ENCODE measurements at regions not wholly inside any gene's neighbourhood (a gene's known extent, or its start where the extent isn't known, plus 50 kb on each side); places are given as distances from the start of the nearest gene placed in this dataset.
A peak's percentile ranks its signal among the peaks of the same experiment; 100 is the strongest.
"Not testable (repeated sequence)": the region's sequence is repeated elsewhere in the genome, so short reads cannot be mapped to it uniquely, and the experiment has no call there.

DNA sequence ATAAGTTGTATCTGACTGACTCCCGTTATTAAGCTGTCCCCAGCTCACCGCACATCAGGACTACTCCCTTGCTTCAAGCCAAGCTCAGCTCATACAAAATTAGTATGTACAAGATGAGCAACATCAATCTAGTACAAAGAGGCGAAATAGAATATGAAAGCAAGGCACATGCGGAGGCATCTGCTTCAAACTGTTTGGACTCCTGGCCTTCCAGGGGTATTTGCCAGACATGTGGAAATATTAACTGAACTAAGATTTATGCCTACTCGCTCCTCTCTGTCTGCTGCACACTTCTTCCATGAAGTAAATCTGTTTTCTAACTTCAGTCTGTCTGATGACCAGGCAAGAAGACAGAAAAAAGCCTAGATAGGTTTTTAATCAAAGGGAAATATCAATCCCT, 499.8 kb downstream of the PID1 start:
- DNase-seq (ENCODE audit: low read depth in 4 of 6, low spot score in 6 of 6) = no peak

DNA sequence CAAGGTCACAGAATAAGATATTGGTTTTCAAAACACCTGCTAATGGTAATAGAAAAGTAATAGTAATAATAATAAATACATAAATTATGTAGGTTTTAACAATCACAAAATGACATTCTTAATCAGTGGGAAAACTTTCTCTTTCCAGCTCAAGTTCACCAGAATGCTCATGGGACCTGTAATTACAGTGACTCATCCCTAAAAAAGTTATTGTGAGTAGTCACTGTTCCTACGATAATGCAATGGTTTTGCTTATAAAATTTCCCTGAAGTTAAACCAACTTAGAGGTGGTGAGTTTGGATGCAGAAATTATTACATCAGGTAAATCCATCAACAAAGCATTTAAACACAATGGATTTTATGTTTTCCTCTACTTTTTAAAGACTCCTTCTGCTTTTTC, 502.3 kb downstream of the PID1 start:
- no CpG with 5 or more reads among the region's 1 CpG for WGBS (ENCODE audit: insufficient coverage)
- Histone ChIP-seq H3K4me1 (ENCODE audit: control insufficient read depth, insufficient read depth, low read length) (no peaks in the 10 kb centered on the region), H3K27me3 (ENCODE audit: control insufficient read depth, insufficient read depth, low read length) (no peaks in the 10 kb centered on the region), H3K9me3 (ENCODE audit: control insufficient read depth, insufficient read depth, low read length) (no peaks in the 10 kb centered on the region), H3K36me3 (ENCODE audit: control insufficient read depth, insufficient read depth, low read length) (no peaks in the 10 kb centered on the region), H3K4me3 (ENCODE audit: low read depth, low read length) (no peak overlapping the region), H3K27ac (ENCODE audit: low read depth, low read length) (no peak overlapping the region)
- no peak for DNase-seq (ENCODE audit: low read depth in 4 of 6, low spot score in 6 of 6)

More for the DNA sequence above, 499.8 kb downstream of the PID1 start:
- H3K9me3 ChIP-seq (ENCODE audit: control insufficient read depth, insufficient read depth, low read length) = no peaks in the 10 kb centered on the region
- H3K27me3 ChIP-seq (ENCODE audit: control insufficient read depth, insufficient read depth, low read length) = no peaks in the 10 kb centered on the region
- H3K4me1 ChIP-seq (ENCODE audit: control insufficient read depth, insufficient read depth, low read length) = no peaks in the 10 kb centered on the region
- H3K36me3 ChIP-seq (ENCODE audit: control insufficient read depth, insufficient read depth, low read length) = no peaks in the 10 kb centered on the region
- WGBS (ENCODE audit: insufficient coverage) = 80% methylated on average over 1 of the region's 5 CpGs
- no peak overlapping the region for H3K4me3 ChIP-seq (ENCODE audit: low read depth, low read length)
- no peak overlapping the region for H3K27ac ChIP-seq (ENCODE audit: low read depth, low read length)

DNA sequence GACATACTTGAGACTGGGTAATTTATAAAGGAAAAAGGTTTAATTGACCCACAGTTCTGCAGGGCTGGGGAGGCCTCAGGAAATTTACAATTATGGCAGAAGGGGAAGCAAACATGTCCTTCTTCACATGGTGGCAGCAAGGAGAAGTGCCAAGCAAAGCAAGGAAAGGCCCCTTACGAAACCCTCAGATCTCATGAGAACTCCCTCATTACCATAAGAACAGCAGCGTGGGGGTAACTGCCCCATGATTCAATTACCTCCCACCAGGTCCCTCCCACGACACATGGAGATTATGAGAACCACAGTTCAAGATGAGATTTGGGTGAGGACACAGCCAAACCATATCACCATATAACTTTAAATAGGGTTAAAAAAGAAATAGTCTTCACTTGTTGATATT, 502.9 kb downstream of the PID1 start:
- not testable (repeated sequence) for H3K9me3 ChIP-seq (ENCODE audit: control insufficient read depth, insufficient read depth, low read length); H3K36me3 ChIP-seq (ENCODE audit: control insufficient read depth, insufficient read depth, low read length); H3K4me3 ChIP-seq (ENCODE audit: low read depth, low read length); H3K4me1 ChIP-seq (ENCODE audit: control insufficient read depth, insufficient read depth, low read length); DNase-seq (ENCODE audit: low read depth in 4 of 6, low spot score in 6 of 6); H3K27ac ChIP-seq (ENCODE audit: low read depth, low read length); H3K27me3 ChIP-seq (ENCODE audit: control insufficient read depth, insufficient read depth, low read length)
- WGBS (ENCODE audit: insufficient coverage) = 67% methylated on average over 2 of the region's 3 CpGs

DNA sequence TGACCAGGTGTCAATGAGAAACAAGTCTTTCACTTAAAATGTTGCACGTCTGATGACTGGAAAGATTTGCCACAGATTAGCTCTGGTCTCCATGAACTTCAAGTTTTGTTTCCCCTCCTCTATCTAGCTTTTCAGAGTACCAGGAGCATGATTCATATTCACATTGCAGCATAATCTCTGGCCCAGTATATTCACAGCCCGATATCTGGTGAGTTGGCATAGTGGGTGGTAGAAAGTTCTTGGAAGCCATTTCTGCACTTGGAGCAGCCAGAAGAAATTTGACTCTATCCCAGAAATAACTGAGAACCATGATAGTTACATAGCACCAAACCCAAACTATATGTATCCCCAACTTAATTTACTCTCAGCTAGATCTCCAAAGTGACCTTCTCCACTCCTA, 503.9 kb downstream of the PID1 start:
- WGBS (ENCODE audit: insufficient coverage) = 90% methylated on average over 1 of the region's 2 CpGs
- no peaks in the 10 kb centered on the region for H3K36me3 ChIP-seq (ENCODE audit: control insufficient read depth, insufficient read depth, low read length)
- H3K9me3 ChIP-seq (ENCODE audit: control insufficient read depth, insufficient read depth, low read length) = no peaks in the 10 kb centered on the region
- peak in 1 of 6 donors; percentile 12 for DNase-seq (ENCODE audit: low read depth in 4 of 6, low spot score in 6 of 6)
- no peaks in the 10 kb centered on the region for H3K27me3 ChIP-seq (ENCODE audit: control insufficient read depth, insufficient read depth, low read length)
- no peaks in the 10 kb centered on the region for H3K4me1 ChIP-seq (ENCODE audit: control insufficient read depth, insufficient read depth, low read length)
- no peak overlapping the region for H3K27ac ChIP-seq (ENCODE audit: low read depth, low read length)
- no peak overlapping the region for H3K4me3 ChIP-seq (ENCODE audit: low read depth, low read length)

DNA sequence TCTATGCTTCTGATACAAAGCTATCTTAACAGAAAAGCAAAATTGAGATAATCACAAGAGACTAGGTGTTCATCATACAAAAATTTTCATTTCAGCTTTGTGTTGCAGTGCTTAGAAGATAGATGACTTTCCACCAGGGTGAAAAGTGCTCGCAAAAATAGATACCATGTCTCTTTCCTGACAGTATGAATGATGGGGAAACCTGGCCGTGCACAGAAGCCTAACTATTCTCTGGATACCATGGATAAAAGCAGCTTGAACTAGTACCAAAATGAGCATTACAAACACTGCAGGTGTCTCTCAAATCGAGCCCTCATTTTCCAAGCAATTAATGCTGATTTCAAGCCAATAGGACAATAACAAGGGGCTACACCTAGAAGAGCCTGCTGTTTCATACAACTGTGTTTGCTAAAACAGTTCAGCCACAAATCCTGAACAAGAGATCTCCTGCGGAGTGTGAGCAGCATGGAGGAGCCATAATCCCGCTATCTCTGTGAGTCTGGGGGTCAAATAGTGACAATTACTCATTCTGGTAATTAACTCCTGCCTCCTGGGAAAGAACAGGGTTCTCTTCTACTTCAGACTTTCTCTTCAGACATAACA, 507.6 kb downstream of the PID1 start:
- H3K27me3 ChIP-seq (ENCODE audit: control insufficient read depth, insufficient read depth, low read length) = no peaks in the 10 kb centered on the region
- no peaks in the 10 kb centered on the region for H3K36me3 ChIP-seq (ENCODE audit: control insufficient read depth, insufficient read depth, low read length)
- 20% methylated on average over 1 of the region's 5 CpGs for WGBS (ENCODE audit: insufficient coverage)
- peak in 2 of 6 donors; percentile 5 to 84 for DNase-seq (ENCODE audit: low read depth in 4 of 6, low spot score in 6 of 6)
- H3K4me1 ChIP-seq (ENCODE audit: control insufficient read depth, insufficient read depth, low read length) = no peaks in the 10 kb centered on the region
- H3K4me3 ChIP-seq (ENCODE audit: low read depth, low read length) = no peak overlapping the region
- H3K9me3 ChIP-seq (ENCODE audit: control insufficient read depth, insufficient read depth, low read length) = no peaks in the 10 kb centered on the region
- no peak overlapping the region for H3K27ac ChIP-seq (ENCODE audit: low read depth, low read length)

DNA sequence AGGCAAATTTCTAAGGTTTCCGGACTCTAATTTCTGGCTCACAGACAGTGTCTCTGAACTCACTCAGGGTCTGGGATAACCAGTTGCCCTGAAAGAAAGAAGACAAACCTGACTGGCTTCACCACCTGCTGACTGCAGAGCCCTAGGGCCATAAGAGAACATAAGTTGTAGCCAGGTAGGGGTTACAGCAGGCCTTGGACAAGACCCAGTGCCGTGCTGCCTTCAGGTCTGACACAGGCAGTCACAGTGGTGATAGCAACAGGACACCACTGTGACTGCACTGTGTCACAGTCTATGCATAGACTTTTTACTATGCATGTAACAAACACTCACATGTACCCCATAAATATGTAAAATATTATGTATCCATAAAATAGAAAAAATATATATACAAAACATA, 508.5 kb downstream of the PID1 start:
- Histone ChIP-seq H3K9me3 (ENCODE audit: control insufficient read depth, insufficient read depth, low read length) (no peaks in the 10 kb centered on the region), H3K4me1 (ENCODE audit: control insufficient read depth, insufficient read depth, low read length) (no peaks in the 10 kb centered on the region), H3K27ac (ENCODE audit: low read depth, low read length) (no peak overlapping the region), H3K4me3 (ENCODE audit: low read depth, low read length) (no peak overlapping the region), H3K27me3 (ENCODE audit: control insufficient read depth, insufficient read depth, low read length) (no peaks in the 10 kb centered on the region), H3K36me3 (ENCODE audit: control insufficient read depth, insufficient read depth, low read length) (no peaks in the 10 kb centered on the region)
- DNase-seq (ENCODE audit: low read depth in 4 of 6, low spot score in 6 of 6) = no peak
- 66% methylated on average over 2 of the region's 2 CpGs for WGBS (ENCODE audit: insufficient coverage)

DNA sequence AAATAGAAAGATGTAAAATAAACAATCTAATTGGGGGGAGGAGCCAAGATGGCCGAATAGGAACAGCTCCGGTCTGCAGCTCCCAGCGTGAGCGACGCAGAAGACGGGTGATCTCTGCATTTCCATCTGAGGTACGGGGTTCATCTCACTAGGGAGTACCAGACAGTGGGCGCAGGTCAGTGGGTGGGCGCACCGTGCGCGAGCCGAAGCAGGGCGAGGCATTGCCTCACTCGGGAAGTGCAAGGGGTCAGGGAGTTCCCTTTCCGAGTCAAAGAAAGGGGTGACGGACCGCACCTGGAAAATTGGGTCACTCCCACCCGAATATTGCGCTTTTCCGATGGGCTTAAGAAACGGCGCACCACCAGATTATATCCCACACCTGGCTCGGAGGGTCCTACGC, 515.4 kb downstream of the PID1 start:
- not testable (repeated sequence) for DNase-seq (ENCODE audit: low read depth in 4 of 6, low spot score in 6 of 6); H3K9me3 ChIP-seq (ENCODE audit: control insufficient read depth, insufficient read depth, low read length); H3K4me1 ChIP-seq (ENCODE audit: control insufficient read depth, insufficient read depth, low read length); H3K36me3 ChIP-seq (ENCODE audit: control insufficient read depth, insufficient read depth, low read length); H3K27ac ChIP-seq (ENCODE audit: low read depth, low read length); H3K27me3 ChIP-seq (ENCODE audit: control insufficient read depth, insufficient read depth, low read length); H3K4me3 ChIP-seq (ENCODE audit: low read depth, low read length)
- WGBS (ENCODE audit: insufficient coverage) = 98% methylated on average over 18 of the region's 25 CpGs

DNA sequence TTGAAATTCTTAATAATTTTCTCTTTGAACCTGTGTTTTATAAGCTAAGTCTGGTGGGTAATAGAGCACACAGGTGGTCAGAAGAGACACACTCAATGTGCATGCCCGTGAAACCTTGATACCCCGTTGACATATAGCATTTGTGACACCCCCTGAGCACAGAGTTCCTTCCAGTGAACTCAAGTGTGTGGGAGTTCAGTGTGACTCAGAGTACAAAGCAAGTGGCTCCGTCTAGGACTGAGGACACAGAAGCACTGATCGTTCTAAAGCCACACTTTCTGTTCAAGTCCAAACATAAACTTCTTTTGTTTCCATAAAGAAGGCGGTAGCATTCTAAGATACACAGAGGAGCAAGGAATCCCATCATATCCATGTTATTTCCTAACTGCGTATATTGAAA, 523.6 kb downstream of the PID1 start:
- WGBS (ENCODE audit: insufficient coverage) = 29% methylated on average over 2 of the region's 6 CpGs
- no peak overlapping the region for H3K27ac ChIP-seq (ENCODE audit: low read depth, low read length)

DNA sequence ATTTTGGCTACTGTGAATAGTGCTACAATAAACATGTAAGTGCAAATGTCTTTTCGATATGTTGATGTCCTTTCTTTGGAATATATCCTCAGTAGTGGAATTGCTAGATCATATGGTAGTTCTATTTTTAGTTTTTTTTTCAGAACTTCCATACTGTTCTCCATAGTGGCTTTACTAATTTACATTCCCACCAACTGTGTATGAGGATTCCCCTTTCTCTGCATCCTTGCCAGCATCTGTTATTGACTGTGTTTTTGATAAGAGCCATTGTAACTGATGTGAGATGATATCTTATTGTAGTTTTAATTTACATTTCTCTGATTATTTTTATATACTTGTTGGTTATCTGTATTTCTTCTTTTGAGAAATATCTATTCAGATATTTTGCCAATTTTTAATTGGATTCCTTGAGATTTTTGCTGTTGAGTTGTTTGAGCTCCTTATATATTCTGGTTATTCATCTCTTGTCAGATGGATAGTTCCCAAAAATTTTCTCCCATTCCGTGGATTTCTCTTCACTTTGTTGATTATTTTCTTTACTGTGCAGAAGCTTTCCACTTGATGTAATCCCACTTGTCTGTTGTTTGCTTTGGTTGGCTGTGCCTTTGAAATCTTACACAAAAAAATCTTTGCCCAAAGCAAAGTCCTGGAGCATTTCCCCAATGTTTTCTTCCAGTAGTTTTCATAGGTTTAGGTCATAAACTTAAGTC, 532.3 kb downstream of the PID1 start:
- Histone ChIP-seq H3K4me3 (ENCODE audit: low read depth, low read length) (no peak overlapping the region), H3K36me3 (ENCODE audit: control insufficient read depth, insufficient read depth, low read length) (no peaks in the 10 kb centered on the region), H3K4me1 (ENCODE audit: control insufficient read depth, insufficient read depth, low read length) (no peaks in the 10 kb centered on the region), H3K9me3 (ENCODE audit: control insufficient read depth, insufficient read depth, low read length) (no peaks in the 10 kb centered on the region), H3K27me3 (ENCODE audit: control insufficient read depth, insufficient read depth, low read length) (no peaks in the 10 kb centered on the region), H3K27ac (ENCODE audit: low read depth, low read length) (no peak overlapping the region)
- WGBS (ENCODE audit: insufficient coverage) = no CpG with 5 or more reads among the region's 2 CpGs
- DNase-seq (ENCODE audit: low read depth in 4 of 6, low spot score in 6 of 6) = peak in 1 of 6 donors; percentile 71

More for the DNA sequence above, 523.6 kb downstream of the PID1 start:
- Histone ChIP-seq H3K4me3 (ENCODE audit: low read depth, low read length) (no peak overlapping the region), H3K36me3 (ENCODE audit: control insufficient read depth, insufficient read depth, low read length) (no peaks in the 10 kb centered on the region), H3K9me3 (ENCODE audit: control insufficient read depth, insufficient read depth, low read length) (no peaks in the 10 kb centered on the region), H3K27me3 (ENCODE audit: control insufficient read depth, insufficient read depth, low read length) (no peaks in the 10 kb centered on the region), H3K4me1 (ENCODE audit: control insufficient read depth, insufficient read depth, low read length) (no peaks in the 10 kb centered on the region)
- no peak for DNase-seq (ENCODE audit: low read depth in 4 of 6, low spot score in 6 of 6)

DNA sequence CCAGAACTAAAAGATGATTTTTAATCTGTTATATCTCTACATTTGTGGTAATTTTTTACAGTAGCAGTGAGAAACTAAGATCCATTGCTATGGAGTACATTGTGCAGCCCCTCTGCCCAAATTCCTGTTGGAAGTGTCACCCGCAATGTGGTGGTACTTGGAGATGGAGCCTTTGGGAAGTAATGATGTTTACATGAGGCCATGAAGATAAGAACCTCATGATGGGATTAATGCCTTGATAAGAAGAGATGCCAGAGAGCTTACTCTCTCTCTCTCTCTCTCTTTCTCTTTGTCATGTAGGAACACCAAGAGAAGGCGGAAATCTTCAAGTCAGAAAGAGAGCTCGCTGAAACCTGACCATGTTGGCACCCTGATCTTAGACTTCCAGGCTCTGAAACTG, 535.4 kb downstream of the PID1 start:
- no peaks in the 10 kb centered on the region for H3K4me1 ChIP-seq (ENCODE audit: control insufficient read depth, insufficient read depth, low read length)
- no peak for DNase-seq (ENCODE audit: low read depth in 4 of 6, low spot score in 6 of 6)
- no peaks in the 10 kb centered on the region for H3K9me3 ChIP-seq (ENCODE audit: control insufficient read depth, insufficient read depth, low read length)
- WGBS (ENCODE audit: insufficient coverage) = 100% methylated on average over 1 of the region's 3 CpGs
- no peak overlapping the region for H3K4me3 ChIP-seq (ENCODE audit: low read depth, low read length)
- no peaks in the 10 kb centered on the region for H3K36me3 ChIP-seq (ENCODE audit: control insufficient read depth, insufficient read depth, low read length)
- no peak overlapping the region for H3K27ac ChIP-seq (ENCODE audit: low read depth, low read length)
- H3K27me3 ChIP-seq (ENCODE audit: control insufficient read depth, insufficient read depth, low read length) = no peaks in the 10 kb centered on the region
